ENCODE measurements at regions not wholly inside any gene's neighbourhood (a gene's known extent, or its start where the extent isn't known, plus 50 kb on each side); places are given as distances from the start of the nearest gene placed in this dataset.

DNA sequence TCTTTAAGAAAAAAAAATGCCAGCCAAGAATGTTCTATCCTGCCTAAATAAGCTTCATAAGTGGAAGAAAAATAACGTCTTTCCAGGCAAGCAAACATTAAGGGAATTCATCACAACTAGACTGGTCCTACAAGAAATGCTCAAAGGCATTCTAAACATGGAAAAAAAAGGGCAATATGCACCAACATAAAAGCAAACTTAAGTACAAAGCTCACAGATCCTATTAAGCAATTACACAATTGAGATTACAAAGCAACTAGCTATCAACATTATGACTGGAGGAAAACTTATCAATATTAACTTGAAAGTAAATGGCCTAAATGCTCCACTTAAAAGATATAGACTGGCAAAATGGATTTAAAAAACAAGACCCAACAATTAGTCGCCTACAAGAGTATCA lies 240.6 kb upstream of the CTAGE1 start:
- Histone ChIP-seq H3K9me3 (ENCODE audit: control insufficient read depth, low read length) (peaks cover 1% of the 10 kb centered on the region), H3K4me1 (ENCODE audit: control insufficient read depth, insufficient read depth, low read length) (no peaks in the 10 kb centered on the region)
- WGBS, 2 experiments, result 94 to 97% methylated on average over 2 of the region's 2 CpGs

DNA sequence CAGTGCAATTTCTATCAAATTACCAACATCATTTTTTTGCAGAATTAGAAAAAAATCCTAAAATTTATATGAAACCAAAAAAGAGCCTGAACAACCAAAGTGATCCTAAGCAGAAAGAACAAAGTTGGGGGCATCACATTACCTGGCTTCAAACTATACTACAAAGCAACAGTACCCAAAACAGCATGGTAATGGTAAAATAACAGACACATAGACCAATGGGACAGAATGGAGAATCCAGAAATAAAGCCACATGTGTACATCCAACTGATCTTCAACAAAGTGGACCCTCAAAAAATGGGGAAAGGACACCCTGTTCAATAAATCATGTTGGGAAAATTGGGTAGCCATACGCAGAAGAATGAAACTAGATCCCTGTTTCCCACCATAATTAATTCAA lies 245.7 kb upstream of the CTAGE1 start:
- no peaks in the 10 kb centered on the region for H3K4me1 ChIP-seq (ENCODE audit: control insufficient read depth, insufficient read depth, low read length)
- no peaks in the 10 kb centered on the region for H3K27me3 ChIP-seq (ENCODE audit: control insufficient read depth, insufficient read depth, low read length, poor library complexity, severe bottlenecking)
- WGBS, 2 experiments, result 100% methylated on average over 1 of the region's 1 CpG; no CpG with 5 or more reads in 1 of the 2 experiments
- no peak overlapping the region for H3K4me3 ChIP-seq (ENCODE audit: insufficient read depth, low read depth, low read length)
- peaks cover 3% of the 10 kb centered on the region for H3K9me3 ChIP-seq (ENCODE audit: control insufficient read depth, low read length)
- no peak overlapping the region for H3K27ac ChIP-seq (ENCODE audit: insufficient read depth, low read depth, low read length, poor library complexity, severe bottlenecking)
- H3K36me3 ChIP-seq (ENCODE audit: control insufficient read depth, insufficient read depth, low read length), result no peaks in the 10 kb centered on the region

More for the DNA sequence above, 240.6 kb upstream of the CTAGE1 start:
- no peaks in the 10 kb centered on the region for H3K27me3 ChIP-seq (ENCODE audit: control insufficient read depth, insufficient read depth, low read length, poor library complexity, severe bottlenecking)
- no peak overlapping the region for H3K4me3 ChIP-seq (ENCODE audit: insufficient read depth, low read depth, low read length)
- H3K27ac ChIP-seq (ENCODE audit: insufficient read depth, low read depth, low read length, poor library complexity, severe bottlenecking), result no peak overlapping the region
- no peaks in the 10 kb centered on the region for H3K36me3 ChIP-seq (ENCODE audit: control insufficient read depth, insufficient read depth, low read length)

DNA sequence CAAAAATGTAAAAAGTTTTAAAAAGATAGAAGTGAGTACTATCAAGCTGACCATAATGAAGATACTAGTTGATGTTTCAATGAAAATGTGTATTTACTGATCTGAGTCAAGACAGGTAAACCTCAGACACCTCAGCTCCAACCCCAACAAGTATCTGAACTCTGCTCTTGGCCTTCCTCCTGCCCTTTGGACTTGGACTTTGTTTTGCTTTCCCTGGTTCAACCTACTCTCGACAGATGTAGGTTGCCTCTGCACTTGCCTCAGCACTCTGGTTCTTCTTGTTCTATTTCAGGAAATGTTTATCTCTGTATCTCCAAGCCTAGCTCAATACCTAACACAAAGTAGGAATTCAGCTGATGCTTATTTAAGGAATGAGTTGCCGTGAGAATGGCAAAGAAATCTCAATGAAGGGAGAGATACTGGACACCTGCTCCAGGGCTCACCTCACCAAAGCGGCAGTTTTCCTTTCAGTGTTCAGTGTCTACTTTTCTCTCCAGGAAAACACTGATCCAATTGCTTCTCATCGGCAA lies 248.8 kb upstream of the CTAGE1 start:
- Histone ChIP-seq H3K9me3 (ENCODE audit: control insufficient read depth, low read length) (peaks cover 3% of the 10 kb centered on the region), H3K4me3 (ENCODE audit: insufficient read depth, low read depth, low read length) (no peak overlapping the region), H3K27ac (ENCODE audit: insufficient read depth, low read depth, low read length, poor library complexity, severe bottlenecking) (no peak overlapping the region), H3K4me1 (ENCODE audit: control insufficient read depth, insufficient read depth, low read length) (no peaks in the 10 kb centered on the region), H3K27me3 (ENCODE audit: control insufficient read depth, insufficient read depth, low read length, poor library complexity, severe bottlenecking) (no peaks in the 10 kb centered on the region), H3K36me3 (ENCODE audit: control insufficient read depth, insufficient read depth, low read length) (no peaks in the 10 kb centered on the region)
- 96% methylated on average over 4 of the region's 4 CpGs for WGBS, 2 experiments

- H3K9me3 ChIP-seq (ENCODE audit: control insufficient read depth, low read length), result peaks cover 3% of the 10 kb centered on the region
- H3K27me3 ChIP-seq (ENCODE audit: control insufficient read depth, insufficient read depth, low read length, poor library complexity, severe bottlenecking), result no peaks in the 10 kb centered on the region
- H3K27ac ChIP-seq (ENCODE audit: insufficient read depth, low read depth, low read length, poor library complexity, severe bottlenecking), result no peak overlapping the region
- H3K4me3 ChIP-seq (ENCODE audit: insufficient read depth, low read depth, low read length), result no peak overlapping the region
- H3K4me1 ChIP-seq (ENCODE audit: control insufficient read depth, insufficient read depth, low read length), result no peaks in the 10 kb centered on the region
- 92% methylated on average over 4 of the region's 4 CpGs for WGBS, 2 experiments
- no peaks in the 10 kb centered on the region for H3K36me3 ChIP-seq (ENCODE audit: control insufficient read depth, insufficient read depth, low read length)
Observed at GRCh38 chr18:22667156-22667555, 249.4 kb upstream of the CTAGE1 start.

DNA sequence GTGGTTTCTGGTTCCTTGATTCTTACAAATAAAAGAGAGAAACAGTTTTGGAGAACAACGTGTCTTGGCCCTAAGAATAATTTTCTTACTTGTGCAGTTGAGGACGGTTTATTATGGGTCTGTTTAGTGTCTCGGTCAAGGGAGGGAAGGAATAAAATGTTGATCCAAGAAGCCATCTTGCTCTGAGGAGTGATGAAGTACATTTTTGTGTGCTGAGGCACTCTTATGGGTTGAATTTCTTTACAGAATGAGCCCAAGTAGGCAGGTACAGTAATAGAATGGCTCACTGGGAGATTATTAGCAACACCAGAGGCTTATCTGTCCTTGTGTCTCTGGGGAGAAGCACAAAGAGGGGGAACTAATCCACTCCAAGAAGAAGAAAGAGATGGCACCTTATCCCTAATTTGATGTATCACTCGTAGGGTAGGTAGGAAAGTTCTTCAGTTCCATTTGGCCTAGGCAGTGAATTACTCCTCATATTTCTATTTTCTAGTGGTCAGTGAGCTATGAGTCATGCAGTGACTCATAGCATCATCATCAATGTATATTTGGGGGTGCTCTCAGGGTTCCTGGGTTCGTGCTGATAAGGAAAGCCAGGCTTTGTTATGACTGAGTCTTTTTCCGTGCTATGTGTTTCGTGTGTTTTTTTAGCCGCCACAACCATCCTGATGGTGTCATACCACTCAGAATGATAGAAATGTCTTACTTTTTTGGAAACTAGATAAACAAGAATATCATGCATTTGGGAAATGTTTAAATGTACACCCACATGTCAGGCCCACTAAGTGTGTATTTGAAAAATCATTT lies 250.1 kb upstream of the CTAGE1 start:
- Histone ChIP-seq H3K4me1 (ENCODE audit: control insufficient read depth, insufficient read depth, low read length) (no peaks in the 10 kb centered on the region), H3K36me3 (ENCODE audit: control insufficient read depth, insufficient read depth, low read length) (no peaks in the 10 kb centered on the region), H3K9me3 (ENCODE audit: control insufficient read depth, low read length) (peaks cover 3% of the 10 kb centered on the region), H3K27ac (ENCODE audit: insufficient read depth, low read depth, low read length, poor library complexity, severe bottlenecking) (no peak overlapping the region), H3K4me3 (ENCODE audit: insufficient read depth, low read depth, low read length) (no peak overlapping the region), H3K27me3 (ENCODE audit: control insufficient read depth, insufficient read depth, low read length, poor library complexity, severe bottlenecking) (no peaks in the 10 kb centered on the region)
- 94 to 96% methylated on average over 8 of the region's 8 CpGs for WGBS, 2 experiments

GRCh38 chr18:22668496-22668895 lies 250.8 kb upstream of the CTAGE1 start:
- H3K4me1 ChIP-seq (ENCODE audit: control insufficient read depth, insufficient read depth, low read length), result no peaks in the 10 kb centered on the region
- WGBS, 2 experiments, result 91 to 95% methylated on average over 2 of the region's 2 CpGs

DNA sequence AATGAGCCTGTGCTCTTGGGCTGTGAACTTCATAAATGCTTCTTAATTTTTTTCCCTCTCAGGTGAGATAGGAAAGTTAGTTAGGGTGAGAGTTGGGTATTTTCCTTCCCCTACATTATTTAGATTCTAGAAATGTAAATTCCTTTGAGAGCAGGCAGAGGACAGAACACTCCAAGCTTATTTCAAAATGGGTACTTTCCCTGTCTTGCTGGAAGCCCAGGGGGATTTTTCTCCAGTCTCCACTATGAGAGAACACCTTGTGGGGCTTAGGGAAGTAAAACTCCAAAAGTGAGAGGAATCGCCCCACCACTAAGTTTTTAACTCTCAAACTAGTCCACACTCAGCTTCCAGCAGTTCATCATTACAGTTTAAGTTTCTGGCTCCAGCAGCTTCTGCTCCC lies 253.2 kb upstream of the CTAGE1 start:
- WGBS, 2 experiments, result 76 to 82% methylated on average over 1 of the region's 1 CpG
- H3K36me3 ChIP-seq (ENCODE audit: control insufficient read depth, insufficient read depth, low read length), result no peaks in the 10 kb centered on the region
- no peaks in the 10 kb centered on the region for H3K4me1 ChIP-seq (ENCODE audit: control insufficient read depth, insufficient read depth, low read length)
- H3K27me3 ChIP-seq (ENCODE audit: control insufficient read depth, insufficient read depth, low read length, poor library complexity, severe bottlenecking), result no peaks in the 10 kb centered on the region
- H3K4me3 ChIP-seq (ENCODE audit: insufficient read depth, low read depth, low read length), result no peak overlapping the region
- H3K27ac ChIP-seq (ENCODE audit: insufficient read depth, low read depth, low read length, poor library complexity, severe bottlenecking), result no peak overlapping the region
- H3K9me3 ChIP-seq (ENCODE audit: control insufficient read depth, low read length), result no peaks in the 10 kb centered on the region

More at GRCh38 chr18:22668496-22668895, 250.8 kb upstream of the CTAGE1 start:
- Histone ChIP-seq H3K4me3 (ENCODE audit: insufficient read depth, low read depth, low read length) (no peak overlapping the region), H3K27me3 (ENCODE audit: control insufficient read depth, insufficient read depth, low read length, poor library complexity, severe bottlenecking) (no peaks in the 10 kb centered on the region), H3K27ac (ENCODE audit: insufficient read depth, low read depth, low read length, poor library complexity, severe bottlenecking) (no peak overlapping the region), H3K9me3 (ENCODE audit: control insufficient read depth, low read length) (peaks cover under 1% of the 10 kb centered on the region), H3K36me3 (ENCODE audit: control insufficient read depth, insufficient read depth, low read length) (no peaks in the 10 kb centered on the region)

- Histone ChIP-seq H3K4me1 (ENCODE audit: control insufficient read depth, insufficient read depth, low read length) (no peaks in the 10 kb centered on the region), H3K27me3 (ENCODE audit: control insufficient read depth, insufficient read depth, low read length, poor library complexity, severe bottlenecking) (no peaks in the 10 kb centered on the region), H3K27ac (ENCODE audit: insufficient read depth, low read depth, low read length, poor library complexity, severe bottlenecking) (no peak overlapping the region), H3K9me3 (ENCODE audit: control insufficient read depth, low read length) (no peaks in the 10 kb centered on the region), H3K4me3 (ENCODE audit: insufficient read depth, low read depth, low read length) (no peak overlapping the region), H3K36me3 (ENCODE audit: control insufficient read depth, insufficient read depth, low read length) (no peaks in the 10 kb centered on the region)
- 79 to 80% methylated on average over 3 of the region's 3 CpGs for WGBS, 2 experiments
Observed at GRCh38 chr18:22673182-22673862, 255.6 kb upstream of the CTAGE1 start.

GRCh38 chr18:22674272-22674671 lies 256.6 kb upstream of the CTAGE1 start:
- H3K27ac ChIP-seq (ENCODE audit: insufficient read depth, low read depth, low read length, poor library complexity, severe bottlenecking), result no peak overlapping the region

DNA sequence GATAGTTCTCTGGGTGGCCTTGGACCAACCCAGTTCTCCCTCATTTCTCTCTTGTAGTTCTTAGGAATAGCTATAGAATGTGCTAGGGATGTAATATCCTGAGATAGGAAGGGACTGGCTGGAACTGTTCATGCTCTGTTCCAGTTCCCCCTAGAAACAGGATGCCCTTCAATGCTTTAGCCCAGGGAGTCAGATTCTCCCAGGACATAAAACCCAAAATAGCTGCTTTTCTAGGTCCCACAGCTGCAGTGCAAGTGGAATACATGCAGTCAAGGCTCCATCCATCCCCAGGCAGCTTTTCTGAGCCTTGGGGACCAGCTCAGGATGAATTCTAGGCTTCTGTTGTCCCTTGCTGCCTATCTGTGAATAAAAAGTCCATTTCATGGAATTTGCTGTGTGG lies 257.3 kb upstream of the CTAGE1 start:
- H3K9me3 ChIP-seq (ENCODE audit: control insufficient read depth, low read length), result no peaks in the 10 kb centered on the region
- no peak overlapping the region for H3K27ac ChIP-seq (ENCODE audit: insufficient read depth, low read depth, low read length, poor library complexity, severe bottlenecking)
- H3K4me1 ChIP-seq (ENCODE audit: control insufficient read depth, insufficient read depth, low read length), result no peaks in the 10 kb centered on the region

More at GRCh38 chr18:22674272-22674671, 256.6 kb upstream of the CTAGE1 start:
- no peaks in the 10 kb centered on the region for H3K4me1 ChIP-seq (ENCODE audit: control insufficient read depth, insufficient read depth, low read length)
- H3K9me3 ChIP-seq (ENCODE audit: control insufficient read depth, low read length), result no peaks in the 10 kb centered on the region
- H3K36me3 ChIP-seq (ENCODE audit: control insufficient read depth, insufficient read depth, low read length), result no peaks in the 10 kb centered on the region
- no peak overlapping the region for H3K4me3 ChIP-seq (ENCODE audit: insufficient read depth, low read depth, low read length)
- no peaks in the 10 kb centered on the region for H3K27me3 ChIP-seq (ENCODE audit: control insufficient read depth, insufficient read depth, low read length, poor library complexity, severe bottlenecking)
- 83 to 89% methylated on average over 3 of the region's 3 CpGs for WGBS, 2 experiments

More for the DNA sequence above, 257.3 kb upstream of the CTAGE1 start:
- H3K4me3 ChIP-seq (ENCODE audit: insufficient read depth, low read depth, low read length), result no peak overlapping the region
- no peaks in the 10 kb centered on the region for H3K36me3 ChIP-seq (ENCODE audit: control insufficient read depth, insufficient read depth, low read length)
- no peaks in the 10 kb centered on the region for H3K27me3 ChIP-seq (ENCODE audit: control insufficient read depth, insufficient read depth, low read length, poor library complexity, severe bottlenecking)
